HTR-8/SVneo (cell line): ENCODE measurements at regions not wholly inside any gene's neighbourhood (a gene's known extent, or its start where the extent isn't known, plus 50 kb on each side); places are given as distances from the start of the nearest gene placed in this dataset.
"Not testable (repeated sequence)": the region's sequence is repeated elsewhere in the genome, so short reads cannot be mapped to it uniquely, and the experiment has no call there.

Source experiments
- DNase-seq: peaks from one replicate; pipeline ENCODE4 v3.0.0; 2011; ENCODE audit warnings: low spot score, mixed read lengths; ENCODE audit not compliant: insufficient read length
- FAIRE-seq: peaks from 2 replicates; lab custom pipeline; 2011; peaks lifted over from hg19 to GRCh38; lab: Jason Lieb, UNC

GRCh38 chr2:90141558-90141957 lies 1450.1 kb downstream of the RPIA start:
- not testable (repeated sequence) for FAIRE-seq

DNA sequence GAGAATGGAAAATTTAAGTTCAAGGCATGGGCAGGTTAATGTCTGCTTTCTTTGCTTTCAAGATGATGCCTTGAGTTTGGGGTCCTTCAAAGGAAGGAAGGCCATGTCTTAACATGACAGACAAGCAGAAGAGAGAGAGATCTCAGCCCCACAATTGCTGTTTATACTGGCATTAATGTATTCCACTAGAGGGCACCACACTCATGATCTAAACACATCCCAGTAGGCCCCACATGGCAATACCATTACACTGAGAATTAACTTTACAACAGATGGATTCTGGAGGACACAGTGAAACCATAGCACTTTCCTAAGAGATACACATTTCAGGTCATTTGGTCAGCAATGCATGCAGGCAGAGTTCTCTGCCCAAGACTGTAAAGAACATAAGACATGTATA lies 1460.3 kb downstream of the RPIA start:
- not testable (repeated sequence) for FAIRE-seq, DNase-seq

More at GRCh38 chr2:90141558-90141957, 1450.1 kb downstream of the RPIA start:
- DNase-seq = not testable (repeated sequence)

- DNase-seq, FAIRE-seq: not testable (repeated sequence)
Measured at GRCh38 chr2:90170978-90171377, 1479.5 kb downstream of the RPIA start.

DNA sequence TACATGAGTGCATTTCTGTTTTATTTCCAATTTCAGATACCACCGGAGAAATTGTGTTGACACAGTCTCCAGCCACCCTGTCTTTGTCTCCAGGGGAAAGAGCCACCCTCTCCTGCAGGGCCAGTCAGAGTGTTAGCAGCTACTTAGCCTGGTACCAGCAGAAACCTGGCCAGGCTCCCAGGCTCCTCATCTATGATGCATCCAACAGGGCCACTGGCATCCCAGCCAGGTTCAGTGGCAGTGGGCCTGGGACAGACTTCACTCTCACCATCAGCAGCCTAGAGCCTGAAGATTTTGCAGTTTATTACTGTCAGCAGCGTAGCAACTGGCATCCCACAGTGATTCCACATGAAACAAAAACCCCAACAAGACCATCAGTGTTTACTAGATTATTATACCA lies 1481.6 kb downstream of the RPIA start:
- DNase-seq, FAIRE-seq: not testable (repeated sequence)

- not testable (repeated sequence) for FAIRE-seq, DNase-seq
Measured at GRCh38 chr2:90179591-90179990, 1488.1 kb downstream of the RPIA start.

GRCh38 chr2:90207454-90208058 lies 1516.1 kb downstream of the RPIA start:
- DNase-seq (no peak), FAIRE-seq (no peak)

DNA sequence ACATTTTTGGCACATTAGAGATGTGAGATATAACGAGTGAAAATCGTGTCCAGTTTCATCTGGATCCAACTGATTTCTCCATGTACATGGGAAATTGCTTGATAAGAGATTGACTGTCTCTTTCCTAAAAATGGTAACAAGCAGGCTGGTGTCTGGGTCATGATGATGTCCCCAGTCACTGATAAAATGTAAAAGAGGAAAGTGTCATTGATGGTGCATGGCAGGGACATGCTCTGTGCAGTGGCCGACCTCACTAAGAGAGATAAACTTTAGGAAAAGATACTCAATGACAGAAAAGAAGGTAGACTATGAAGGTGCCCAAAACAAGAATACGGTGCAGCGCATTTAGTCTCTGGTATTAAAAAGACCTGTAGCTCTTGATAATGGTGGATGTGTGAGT lies 1517.5 kb downstream of the RPIA start:
- DNase-seq (no peak), FAIRE-seq (no peak)

GRCh38 chr2:90209806-90210205 lies 1518.3 kb downstream of the RPIA start:
- no peak for DNase-seq
- no peak for FAIRE-seq

DNA sequence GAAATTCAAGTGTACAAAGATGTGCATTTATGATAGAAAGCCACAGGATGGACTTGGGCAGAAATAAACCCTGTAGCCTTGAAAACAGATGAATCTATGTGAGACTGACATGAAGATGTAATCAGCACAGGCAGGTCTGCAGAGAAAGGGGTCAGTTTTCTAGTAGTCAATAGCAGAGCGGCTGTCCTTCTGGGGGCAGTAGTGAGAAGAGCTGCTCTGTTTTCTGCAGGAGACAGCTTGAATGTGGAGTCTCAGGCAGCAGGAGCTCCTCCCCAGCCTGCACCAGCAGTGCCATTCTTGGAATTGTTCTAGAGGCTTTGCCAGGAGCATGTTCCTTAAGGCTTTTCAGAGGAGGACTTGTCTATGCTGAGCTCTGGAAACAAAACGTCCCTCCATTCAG lies 1524.4 kb downstream of the RPIA start:
- DNase-seq, FAIRE-seq: not testable (repeated sequence)

GRCh38 chr2:90216801-90217200 lies 1525.3 kb downstream of the RPIA start:
- DNase-seq, FAIRE-seq: not testable (repeated sequence)

GRCh38 chr2:90218534-90218933 lies 1527.1 kb downstream of the RPIA start:
- FAIRE-seq, DNase-seq: not testable (repeated sequence)

GRCh38 chr2:90220623-90221299 lies 1529.3 kb downstream of the RPIA start:
- DNase-seq, FAIRE-seq: not testable (repeated sequence)

DNA sequence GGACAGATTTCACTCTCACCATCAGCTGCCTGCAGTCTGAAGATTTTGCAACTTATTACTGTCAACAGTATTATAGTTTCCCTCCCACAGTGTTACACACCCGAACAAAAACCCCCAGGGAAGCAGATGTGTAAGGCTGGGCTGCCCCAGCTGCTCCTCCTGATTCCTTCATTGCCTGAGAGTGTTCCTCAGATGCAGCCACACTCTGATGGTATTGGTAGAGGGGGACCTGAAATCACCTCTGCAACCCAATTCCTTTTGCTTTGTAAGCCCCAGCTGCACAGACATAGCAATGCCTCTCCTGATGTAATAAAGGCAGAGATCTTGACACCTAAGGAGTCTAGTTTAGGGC lies 1529.8 kb downstream of the RPIA start:
- DNase-seq (no peak), FAIRE-seq (no peak)

DNA sequence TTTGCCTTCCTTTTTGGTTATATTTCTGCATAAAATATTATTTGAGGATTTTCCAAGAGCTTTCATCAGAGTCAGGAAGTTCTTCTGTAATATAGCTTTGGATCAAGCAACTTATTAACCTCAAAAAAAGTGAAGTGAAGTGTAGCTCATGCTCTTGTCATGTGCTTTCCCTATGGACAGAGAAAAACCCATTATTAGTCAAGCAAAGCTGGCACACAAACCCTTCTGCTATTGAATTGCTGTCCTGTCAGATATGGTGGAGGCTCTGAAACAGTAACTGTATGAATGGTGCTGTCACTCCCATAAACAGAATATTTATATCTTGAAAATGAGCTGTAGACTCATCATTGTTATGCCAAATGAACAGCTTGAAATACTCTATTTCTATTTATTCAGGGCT lies 1533.3 kb downstream of the RPIA start:
- not testable (repeated sequence) for FAIRE-seq

GRCh38 chr2:90226465-90227072 lies 1535.1 kb downstream of the RPIA start:
- not testable (repeated sequence) for FAIRE-seq, DNase-seq

More for the DNA sequence above, 1533.3 kb downstream of the RPIA start:
- DNase-seq = not testable (repeated sequence)

- not testable (repeated sequence) for FAIRE-seq, DNase-seq
Measured at GRCh38 chr2:90231199-90231598, 1539.7 kb downstream of the RPIA start.

- not testable (repeated sequence) for FAIRE-seq, DNase-seq
Measured at GRCh38 chr2:90235452-90235851, 1544.0 kb downstream of the RPIA start.

- FAIRE-seq, DNase-seq: not testable (repeated sequence)
Measured at GRCh38 chr2:90237923-90238361, 1546.5 kb downstream of the RPIA start.

GRCh38 chr2:90238505-90239230 lies 1547.2 kb downstream of the RPIA start:
- DNase-seq, FAIRE-seq: not testable (repeated sequence)

DNA sequence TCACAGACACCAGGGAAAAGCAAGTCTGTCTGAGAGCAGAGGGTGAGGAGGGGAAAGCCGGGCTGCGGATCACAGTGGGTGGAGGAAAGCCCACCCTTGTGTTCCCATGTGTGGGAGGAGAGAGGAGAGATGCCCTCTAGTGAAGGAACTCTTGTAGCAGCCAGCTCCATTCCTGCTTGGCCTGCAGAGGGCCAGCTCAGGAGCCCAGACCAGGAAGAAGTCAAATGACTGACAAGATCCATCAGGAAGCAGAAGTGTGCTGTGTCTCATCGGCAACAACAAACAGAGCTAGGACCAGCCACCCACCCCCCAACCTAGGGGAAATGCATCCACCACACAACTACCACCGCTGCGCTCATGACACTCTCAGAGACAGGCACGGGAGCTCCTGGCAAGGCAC lies 1548.3 kb downstream of the RPIA start:
- FAIRE-seq, DNase-seq: not testable (repeated sequence)
